Osteoblast (primary cell): ENCODE measurements at regions not wholly inside any gene's neighbourhood (a gene's known extent, or its start where the extent isn't known, plus 50 kb on each side); places are given as distances from the start of the nearest gene placed in this dataset.

Source experiments
- DNase-seq: peaks from one replicate; pipeline ENCODE4 v3.0.0; 2011; ENCODE audit warnings: low spot score, mixed read lengths; ENCODE audit not compliant: insufficient read length; ENCODE audit errors: missing footprints
- H2AFZ ChIP-seq: 2 replicates; pipeline ENCODE4 v1.6.0; 2011; ENCODE audit warnings: mild to moderate bottlenecking, low read length
- H3K27ac ChIP-seq: 2 replicates; pipeline ENCODE4 v1.5.1; 2011; ENCODE audit warnings: mild to moderate bottlenecking, low read depth, low read length, moderate library complexity
- H3K27me3 ChIP-seq: 2 replicates; pipeline ENCODE4 v1.6.0; 2012; ENCODE audit warnings: mild to moderate bottlenecking, control low read depth, inconsistent platforms, low read length, moderate library complexity; ENCODE audit not compliant: insufficient read depth
- H3K36me3 ChIP-seq: 2 replicates; pipeline ENCODE4 v1.5.1; 2011; ENCODE audit warnings: mild to moderate bottlenecking, low read length, control low read depth, moderate library complexity; ENCODE audit not compliant: insufficient read depth
- H3K4me1 ChIP-seq: 2 replicates; pipeline ENCODE4 v1.5.1; 2011; ENCODE audit warnings: mild to moderate bottlenecking, low read length, control low read depth, moderate library complexity; ENCODE audit not compliant: insufficient read depth
- H3K4me2 ChIP-seq: 2 replicates; pipeline ENCODE4 v1.6.0; 2011; ENCODE audit warnings: mild to moderate bottlenecking, low read length; ENCODE audit not compliant: insufficient read depth
- H3K4me3 ChIP-seq: fragments of 200-600 bp; sonication (generic); 3 replicates; pipeline ENCODE4 v1.5.1; 2012; ENCODE audit warnings: mild to moderate bottlenecking, low read length, inconsistent platforms; ENCODE audit not compliant: insufficient read depth
- H3K79me2 ChIP-seq: 2 replicates; pipeline ENCODE4 v1.6.0; 2012; ENCODE audit warnings: mild to moderate bottlenecking, low read length, control low read depth, inconsistent platforms; ENCODE audit not compliant: insufficient read depth
- H3K9me3 ChIP-seq: 2 replicates; pipeline ENCODE4 v1.5.1; 2011; ENCODE audit warnings: low read depth, low read length, control low read depth
- H4K20me1 ChIP-seq: 2 replicates; pipeline ENCODE4 v1.6.0; 2012; ENCODE audit warnings: mild to moderate bottlenecking, low read length, control low read depth; ENCODE audit not compliant: insufficient read depth
- TF ChIP-seq, protein P1 (sequence below): IDR thresholded peaks from 2 replicates; pipeline ENCODE4 v1.5.1; 2011; ENCODE audit warnings: mild to moderate bottlenecking, low read depth, low read length, moderate library complexity; ENCODE audit errors: extremely low read depth

DNA sequence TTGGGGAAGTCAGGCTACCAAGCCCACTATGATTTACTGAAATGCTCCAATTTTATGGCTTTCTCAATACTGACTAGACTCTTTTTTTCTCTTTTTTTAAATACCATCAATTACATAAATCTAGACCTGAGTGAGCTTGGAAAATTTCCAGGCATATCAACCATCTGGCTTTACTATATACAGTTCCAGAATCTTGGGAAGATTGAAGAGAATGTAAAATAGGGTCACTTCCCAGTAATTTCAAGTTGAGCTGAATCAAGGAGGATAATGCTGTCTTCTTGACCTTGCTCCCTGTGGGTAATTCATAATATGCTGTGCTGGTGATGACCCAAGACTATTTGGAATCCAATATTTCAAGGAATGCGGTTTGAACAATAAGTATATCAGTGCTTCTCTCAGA, 108.1 kb downstream of the MAP3K21 start:
- no peaks in the 10 kb centered on the region for H4K20me1 ChIP-seq
- H3K79me2 ChIP-seq, result no peaks in the 10 kb centered on the region
- no peak overlapping the region for H2AFZ ChIP-seq
- DNase-seq, result no peak
- H3K4me1 ChIP-seq, result no peaks in the 10 kb centered on the region
- no peak overlapping the region for H3K4me3 ChIP-seq
- H3K4me2 ChIP-seq, result no peak overlapping the region
- TF ChIP-seq, protein P1, sequence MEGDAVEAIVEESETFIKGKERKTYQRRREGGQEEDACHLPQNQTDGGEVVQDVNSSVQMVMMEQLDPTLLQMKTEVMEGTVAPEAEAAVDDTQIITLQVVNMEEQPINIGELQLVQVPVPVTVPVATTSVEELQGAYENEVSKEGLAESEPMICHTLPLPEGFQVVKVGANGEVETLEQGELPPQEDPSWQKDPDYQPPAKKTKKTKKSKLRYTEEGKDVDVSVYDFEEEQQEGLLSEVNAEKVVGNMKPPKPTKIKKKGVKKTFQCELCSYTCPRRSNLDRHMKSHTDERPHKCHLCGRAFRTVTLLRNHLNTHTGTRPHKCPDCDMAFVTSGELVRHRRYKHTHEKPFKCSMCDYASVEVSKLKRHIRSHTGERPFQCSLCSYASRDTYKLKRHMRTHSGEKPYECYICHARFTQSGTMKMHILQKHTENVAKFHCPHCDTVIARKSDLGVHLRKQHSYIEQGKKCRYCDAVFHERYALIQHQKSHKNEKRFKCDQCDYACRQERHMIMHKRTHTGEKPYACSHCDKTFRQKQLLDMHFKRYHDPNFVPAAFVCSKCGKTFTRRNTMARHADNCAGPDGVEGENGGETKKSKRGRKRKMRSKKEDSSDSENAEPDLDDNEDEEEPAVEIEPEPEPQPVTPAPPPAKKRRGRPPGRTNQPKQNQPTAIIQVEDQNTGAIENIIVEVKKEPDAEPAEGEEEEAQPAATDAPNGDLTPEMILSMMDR, result no peak
- H3K36me3 ChIP-seq, result no peaks in the 10 kb centered on the region
- H3K27me3 ChIP-seq, result no peaks in the 10 kb centered on the region
- no peaks in the 10 kb centered on the region for H3K9me3 ChIP-seq
- H3K27ac ChIP-seq, result no peak overlapping the region

GRCh38 chr1:233439721-233440120, 112.2 kb downstream of the MAP3K21 start:
- TF ChIP-seq, protein P1, result no peak

GRCh38 chr1:233440951-233441401, 113.5 kb downstream of the MAP3K21 start:
- Histone ChIP-seq H3K4me3 (no peak overlapping the region), H4K20me1 (no peaks in the 10 kb centered on the region), H3K9me3 (no peaks in the 10 kb centered on the region), H3K4me1 (no peaks in the 10 kb centered on the region), H2AFZ (peak overlapping the region; percentile 33), H3K79me2 (no peaks in the 10 kb centered on the region), H3K27me3 (no peaks in the 10 kb centered on the region), H3K4me2 (no peak overlapping the region), H3K36me3 (no peaks in the 10 kb centered on the region), H3K27ac (no peak overlapping the region)
- TF ChIP-seq, protein P1, result peak; percentile 70
- DNase-seq, result no peak

More at GRCh38 chr1:233439721-233440120, 112.2 kb downstream of the MAP3K21 start:
- H3K79me2 ChIP-seq, result no peaks in the 10 kb centered on the region
- H3K9me3 ChIP-seq, result no peaks in the 10 kb centered on the region
- no peak overlapping the region for H3K4me3 ChIP-seq
- no peak for DNase-seq
- no peak overlapping the region for H2AFZ ChIP-seq
- H4K20me1 ChIP-seq, result no peaks in the 10 kb centered on the region
- no peaks in the 10 kb centered on the region for H3K4me1 ChIP-seq
- H3K27me3 ChIP-seq, result no peaks in the 10 kb centered on the region
- no peaks in the 10 kb centered on the region for H3K36me3 ChIP-seq
- H3K27ac ChIP-seq, result no peak overlapping the region
- no peak overlapping the region for H3K4me2 ChIP-seq

DNA sequence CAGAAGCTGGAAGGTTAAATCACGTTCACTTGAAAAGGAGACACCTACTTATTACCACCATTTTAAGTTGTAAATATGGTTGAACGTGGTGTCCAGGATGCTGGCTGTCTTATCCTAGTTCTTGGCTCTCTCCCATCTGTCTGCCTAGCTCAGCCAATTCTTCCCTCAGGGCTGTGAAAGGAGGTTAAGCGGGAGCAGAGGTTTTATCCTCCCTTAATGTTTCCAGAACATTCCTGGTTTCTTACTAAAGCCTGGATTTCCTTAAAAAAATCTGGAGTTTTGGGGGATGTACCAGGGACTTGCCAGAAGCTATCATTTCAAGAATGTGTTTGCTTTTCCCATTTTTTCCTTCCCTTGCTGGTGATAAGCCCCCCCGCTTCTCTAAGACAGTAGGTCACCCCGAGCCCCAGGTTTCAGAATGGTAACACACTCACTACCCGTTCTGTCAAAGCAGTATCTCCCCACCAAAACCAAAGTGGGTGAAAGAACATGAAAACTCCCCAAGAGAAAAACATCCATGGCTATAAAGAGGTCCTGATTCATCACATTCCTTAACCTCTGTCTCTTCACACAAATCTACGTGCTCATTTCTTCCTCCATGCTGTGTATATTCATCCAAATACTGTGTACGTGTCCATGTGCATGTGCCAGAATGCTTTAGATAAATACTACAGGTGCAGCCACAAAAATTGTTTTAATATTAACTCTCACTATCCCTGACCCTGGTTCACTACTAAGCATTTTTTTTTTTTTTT, 114.7 kb downstream of the MAP3K21 start:
- Histone ChIP-seq H3K4me3 (no peak overlapping the region), H4K20me1 (no peaks in the 10 kb centered on the region), H3K36me3 (no peaks in the 10 kb centered on the region), H2AFZ (peak overlapping the region; percentile 10), H3K9me3 (no peaks in the 10 kb centered on the region), H3K4me1 (no peaks in the 10 kb centered on the region), H3K79me2 (no peaks in the 10 kb centered on the region), H3K4me2 (no peak overlapping the region), H3K27me3 (no peaks in the 10 kb centered on the region), H3K27ac (no peak overlapping the region)
- TF ChIP-seq, protein P1, result no peak
- DNase-seq, result no peak
